ENCODE measurements at regions not wholly inside any gene's neighbourhood (a gene's known extent, or its start where the extent isn't known, plus 50 kb on each side); places are given as distances from the start of the nearest gene placed in this dataset.

GRCh38 chr1:204736836-204737235 lies 51.3 kb upstream of the LRRN2 start:
- no peak for DNase-seq (ENCODE audit: low spot score)

GRCh38 chr1:204738506-204738905 lies 53.0 kb upstream of the LRRN2 start:
- no peak for DNase-seq (ENCODE audit: low spot score)

GRCh38 chr1:204740354-204740753 lies 54.8 kb upstream of the LRRN2 start:
- DNase-seq (ENCODE audit: low spot score) = no peak

- no peak for DNase-seq (ENCODE audit: low spot score)
These were observed 55.9 kb upstream of the LRRN2 start for GRCh38 chr1:204741440-204741839.

GRCh38 chr1:204742676-204743251 lies 57.2 kb upstream of the LRRN2 start:
- no peak for DNase-seq (ENCODE audit: low spot score)

- DNase-seq (ENCODE audit: low spot score) = no peak
These were observed 58.7 kb upstream of the LRRN2 start for GRCh38 chr1:204744107-204744779.

GRCh38 chr1:204746838-204747442 lies 61.4 kb upstream of the LRRN2 start:
- peak; percentile 50 for DNase-seq (ENCODE audit: low spot score)

- no peak for DNase-seq (ENCODE audit: low spot score)
These were observed 65.9 kb upstream of the LRRN2 start for GRCh38 chr1:204751480-204751879.

GRCh38 chr1:204751883-204752687 lies 66.5 kb upstream of the LRRN2 start:
- no peak for DNase-seq (ENCODE audit: low spot score)

- DNase-seq (ENCODE audit: low spot score) = no peak
These were observed 67.1 kb upstream of the LRRN2 start for GRCh38 chr1:204752688-204753040.

- DNase-seq (ENCODE audit: low spot score) = no peak
These were observed 69.3 kb upstream of the LRRN2 start for GRCh38 chr1:204754821-204755220.

GRCh38 chr1:204756349-204756748 lies 70.8 kb upstream of the LRRN2 start:
- no peak for DNase-seq (ENCODE audit: low spot score)

GRCh38 chr1:204756811-204757210 lies 71.3 kb upstream of the LRRN2 start:
- no peak for DNase-seq (ENCODE audit: low spot score)

- no peak for DNase-seq (ENCODE audit: low spot score)
These were observed 73.1 kb upstream of the LRRN2 start for GRCh38 chr1:204758601-204759000.

GRCh38 chr1:204760350-204760749 lies 74.8 kb upstream of the LRRN2 start:
- DNase-seq (ENCODE audit: low spot score) = no peak

GRCh38 chr1:204760757-204761156 lies 75.2 kb upstream of the LRRN2 start:
- DNase-seq (ENCODE audit: low spot score) = no peak

GRCh38 chr1:204763773-204764427 lies 78.4 kb upstream of the LRRN2 start:
- DNase-seq (ENCODE audit: low spot score) = peak; percentile 57

GRCh38 chr1:204769997-204770396 lies 84.5 kb upstream of the LRRN2 start:
- no peak for DNase-seq (ENCODE audit: low spot score)

- no peak for DNase-seq (ENCODE audit: low spot score)
These were observed 85.8 kb upstream of the LRRN2 start for GRCh38 chr1:204771358-204771757.

- DNase-seq (ENCODE audit: low spot score) = no peak
These were observed 87.7 kb upstream of the LRRN2 start for GRCh38 chr1:204773246-204773645.

- DNase-seq (ENCODE audit: low spot score) = no peak
These were observed 90.0 kb upstream of the LRRN2 start for GRCh38 chr1:204775546-204775945.

GRCh38 chr1:204777591-204777990 lies 92.1 kb upstream of the LRRN2 start:
- no peak for DNase-seq (ENCODE audit: low spot score)
